Upper lobe of left lung (tissue), 4 donors: ENCODE measurements at regions not wholly inside any gene's neighbourhood (a gene's known extent, or its start where the extent isn't known, plus 50 kb on each side); places are given as distances from the start of the nearest gene placed in this dataset.

Experiments
- CTCF ChIP-seq, 6 experiments: fragments of 450-650 bp in 4 of 6; fragments of 200-600 bp in 2 of 6; sonication (generic) in 2 of 6; IDR thresholded peaks; one replicate each; pipeline ENCODE4 v1.5.1; 2016 to 2019; ENCODE audit warnings: antibody characterized with exemption in 6 of 6
- POLR2A ChIP-seq, 4 donors: fragments of 450-650 bp; IDR thresholded peaks; one replicate each; pipeline ENCODE4 v1.5.1; 2016 to 2017; ENCODE audit warnings: antibody characterized with exemption in 4 of 4, mild to moderate bottlenecking in 2 of 4
- POLR2AphosphoS5 ChIP-seq, 2 donors: sonication (generic); formaldehyde crosslinking; IDR thresholded peaks; one replicate each; pipeline ENCODE4 v1.5.1; 2017; ENCODE audit warnings: antibody characterized with exemption in 2 of 2

- TF ChIP-seq CTCF (IDR thresholded peaks at IDR 0.05) (no peak), POLR2AphosphoS5 (IDR thresholded peaks at IDR 0.05) (no peak), POLR2A (IDR thresholded peaks at IDR 0.05) (no peak)
Measured at GRCh38 chr7:17485904-17486303, 187.5 kb downstream of the AHR start.
